DMS 273 (cell line): ENCODE measurements at regions not wholly inside any gene's neighbourhood (a gene's known extent, or its start where the extent isn't known, plus 50 kb on each side); places are given as distances from the start of the nearest gene placed in this dataset.

Source experiments
- DNase-seq: peaks from one replicate; lab custom pipeline; 2025; ENCODE audit not compliant: unreplicated experiment; lab: John Stamatoyannopoulos, UW

DNA sequence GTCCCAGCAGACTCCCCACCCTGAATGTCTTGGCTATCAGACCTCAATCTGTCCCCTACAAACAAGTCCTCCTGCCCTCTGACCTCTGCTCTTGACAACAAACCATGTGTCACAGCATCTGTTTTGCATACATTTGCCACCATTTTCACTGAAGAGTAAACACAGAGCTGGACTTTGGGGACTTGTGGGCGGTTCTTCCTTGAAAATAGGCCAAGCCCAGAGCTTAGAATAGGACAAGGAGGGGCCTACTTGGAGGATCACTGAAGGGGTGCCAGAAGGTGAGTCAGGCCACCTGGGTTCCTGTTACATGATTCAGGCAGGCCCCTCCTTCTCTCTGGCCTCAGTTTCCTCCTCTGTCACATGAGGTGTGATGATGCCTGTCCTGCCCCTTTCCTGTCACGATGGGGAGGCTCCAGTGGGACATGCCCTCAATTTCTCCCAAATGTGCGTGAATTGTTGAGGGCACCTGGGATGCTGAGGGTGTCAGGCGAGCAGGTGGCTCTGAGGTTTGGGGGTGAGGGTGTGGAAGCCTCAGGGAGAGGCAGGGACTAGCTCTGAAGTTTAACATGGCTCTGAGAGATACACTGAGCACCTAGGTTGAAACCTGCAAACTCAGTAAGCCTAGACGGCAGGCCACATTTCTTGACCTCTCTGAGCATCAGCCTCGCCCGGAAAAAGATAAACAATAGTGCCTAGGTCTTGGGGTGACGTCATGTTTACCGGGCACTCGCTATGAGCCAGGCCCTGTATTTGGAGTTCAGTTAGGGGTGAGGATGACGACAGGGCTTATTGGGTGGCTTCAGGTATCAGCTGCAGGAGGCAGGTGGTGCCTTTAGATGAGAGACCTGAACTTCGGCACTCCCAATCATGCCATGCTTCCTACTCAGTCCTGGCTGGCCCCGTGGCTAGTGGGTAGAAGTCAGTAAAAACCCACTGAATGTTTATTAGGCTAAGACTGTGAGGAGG lies 107.6 kb upstream of the PITX1 start:
- no peak for DNase-seq

- DNase-seq: no peak
Measured at GRCh38 chr5:135140446-135141204, 106.6 kb upstream of the PITX1 start.

DNA sequence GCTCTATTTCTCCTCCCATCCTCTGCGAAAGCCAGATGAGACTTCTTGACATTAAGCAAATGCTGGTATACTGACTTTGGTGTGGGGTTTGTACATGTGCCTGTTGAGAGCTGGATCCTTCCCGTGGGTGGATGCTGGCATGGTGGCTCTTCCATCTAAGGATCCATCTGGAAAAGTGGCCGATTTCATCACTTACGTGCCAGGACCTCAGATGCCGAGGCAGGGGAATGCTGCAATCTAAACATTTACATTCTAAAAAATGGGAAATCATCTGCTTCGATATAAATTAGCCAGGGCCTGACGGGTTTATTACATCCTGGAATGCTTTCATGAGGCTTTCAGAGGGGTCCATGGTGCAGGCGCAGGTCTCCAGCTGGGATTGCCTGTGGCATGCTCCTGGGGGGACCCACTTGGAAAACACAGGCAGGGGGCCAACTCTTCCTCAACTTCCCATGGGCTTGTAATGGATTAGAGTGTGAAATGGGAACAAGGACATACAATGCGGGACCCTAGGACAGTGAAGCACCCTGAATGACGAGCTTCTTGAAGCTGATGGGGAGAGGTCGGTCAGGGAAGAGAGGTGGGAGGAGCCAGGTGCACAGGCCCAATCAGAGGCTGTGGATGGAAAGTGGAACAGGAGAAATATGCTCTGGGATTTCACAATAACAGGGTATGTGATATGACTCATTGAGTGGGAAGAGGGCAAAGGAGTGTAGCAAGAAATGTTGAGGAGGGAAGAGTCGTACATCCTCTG lies 105.5 kb upstream of the PITX1 start:
- no peak for DNase-seq

- peak; percentile 69 for DNase-seq
Measured at GRCh38 chr5:135138116-135138850, 104.3 kb upstream of the PITX1 start.

GRCh38 chr5:135137146-135137915 lies 103.3 kb upstream of the PITX1 start:
- DNase-seq: no peak

DNA sequence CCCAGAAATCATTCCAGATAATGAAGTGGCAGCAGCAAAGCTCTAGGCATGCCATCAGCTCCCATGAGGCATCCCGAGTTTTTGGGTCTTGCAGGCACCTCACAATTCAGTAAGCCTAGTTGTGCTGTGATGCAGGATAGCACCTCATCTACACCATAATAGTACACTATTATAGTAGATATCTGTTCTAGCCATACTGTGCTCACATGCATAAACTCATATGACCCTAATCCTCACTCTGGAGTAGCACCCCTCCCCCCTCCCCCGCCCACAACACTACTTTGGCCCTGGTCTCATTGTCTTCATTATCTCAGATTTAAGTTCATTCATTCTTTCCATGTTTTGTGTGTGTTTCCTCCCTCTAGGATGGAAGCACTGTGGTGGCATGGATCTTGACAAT lies 102.5 kb upstream of the PITX1 start:
- no peak for DNase-seq

DNA sequence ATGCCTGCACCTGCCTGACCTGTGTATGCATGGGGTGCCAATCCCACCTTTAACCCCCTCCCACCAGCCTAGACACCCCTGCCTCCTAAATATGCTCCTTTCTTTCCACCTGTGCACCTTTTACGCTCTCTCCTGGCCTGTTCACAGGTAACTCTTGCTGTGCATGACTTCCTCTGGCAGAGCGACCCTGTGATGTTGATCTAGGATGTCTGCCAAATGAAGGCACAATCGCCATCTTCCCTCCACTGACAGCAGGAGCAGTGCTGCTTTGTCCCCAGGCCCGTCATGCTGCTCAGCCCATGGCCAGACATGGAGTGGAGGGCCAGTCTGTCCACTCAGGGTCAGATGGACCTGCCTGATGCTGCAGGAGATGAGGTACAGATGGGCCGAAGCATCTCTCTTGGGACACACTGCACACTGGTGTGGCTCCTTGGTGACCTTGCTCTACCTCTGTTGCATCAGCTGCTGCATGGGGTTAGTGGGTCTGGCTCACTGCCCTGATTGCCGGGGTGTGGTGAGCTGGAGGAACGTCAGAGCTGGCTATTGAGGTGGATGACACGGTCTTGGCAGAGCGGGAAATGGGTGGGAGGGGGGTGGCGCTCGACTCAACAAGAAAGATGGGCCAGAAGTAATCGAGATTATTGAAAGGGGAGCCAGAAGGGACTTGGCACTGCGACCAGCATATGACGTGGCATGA lies 101.7 kb upstream of the PITX1 start:
- DNase-seq: peak; percentile 31

DNA sequence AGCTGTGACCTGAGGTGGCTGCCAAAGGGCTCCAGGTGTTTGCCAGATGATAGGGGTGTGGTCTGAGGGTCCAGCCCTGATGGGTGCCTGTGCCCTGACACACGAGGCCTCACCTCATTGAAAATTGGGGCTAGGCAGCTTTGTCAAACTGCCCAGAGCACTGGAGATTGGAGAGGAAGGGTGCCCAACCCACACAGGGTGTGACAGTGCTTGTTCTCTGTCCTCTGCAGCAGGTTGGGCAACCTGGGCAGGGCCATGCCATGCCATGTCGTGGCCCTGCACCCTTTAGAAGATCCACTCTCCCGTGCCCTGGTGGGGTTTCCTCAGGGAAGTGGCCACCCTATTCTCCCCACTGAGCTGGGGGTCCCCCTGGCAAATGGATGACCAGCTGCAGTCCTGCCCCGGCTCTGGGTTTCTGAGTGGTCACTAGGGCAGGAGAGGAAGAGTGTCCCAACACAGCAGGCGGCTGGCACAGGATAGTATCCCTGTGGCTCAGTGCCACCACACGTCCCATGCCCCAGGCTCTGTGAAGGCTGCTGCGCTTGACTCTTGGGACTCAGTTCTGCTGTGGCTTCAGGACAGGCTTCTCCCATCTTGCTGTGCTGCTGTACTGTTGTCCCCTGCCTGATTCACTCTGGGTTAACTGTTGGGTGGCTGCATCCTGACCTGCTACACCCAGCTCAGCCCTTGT lies 100.8 kb upstream of the PITX1 start:
- DNase-seq: no peak

DNA sequence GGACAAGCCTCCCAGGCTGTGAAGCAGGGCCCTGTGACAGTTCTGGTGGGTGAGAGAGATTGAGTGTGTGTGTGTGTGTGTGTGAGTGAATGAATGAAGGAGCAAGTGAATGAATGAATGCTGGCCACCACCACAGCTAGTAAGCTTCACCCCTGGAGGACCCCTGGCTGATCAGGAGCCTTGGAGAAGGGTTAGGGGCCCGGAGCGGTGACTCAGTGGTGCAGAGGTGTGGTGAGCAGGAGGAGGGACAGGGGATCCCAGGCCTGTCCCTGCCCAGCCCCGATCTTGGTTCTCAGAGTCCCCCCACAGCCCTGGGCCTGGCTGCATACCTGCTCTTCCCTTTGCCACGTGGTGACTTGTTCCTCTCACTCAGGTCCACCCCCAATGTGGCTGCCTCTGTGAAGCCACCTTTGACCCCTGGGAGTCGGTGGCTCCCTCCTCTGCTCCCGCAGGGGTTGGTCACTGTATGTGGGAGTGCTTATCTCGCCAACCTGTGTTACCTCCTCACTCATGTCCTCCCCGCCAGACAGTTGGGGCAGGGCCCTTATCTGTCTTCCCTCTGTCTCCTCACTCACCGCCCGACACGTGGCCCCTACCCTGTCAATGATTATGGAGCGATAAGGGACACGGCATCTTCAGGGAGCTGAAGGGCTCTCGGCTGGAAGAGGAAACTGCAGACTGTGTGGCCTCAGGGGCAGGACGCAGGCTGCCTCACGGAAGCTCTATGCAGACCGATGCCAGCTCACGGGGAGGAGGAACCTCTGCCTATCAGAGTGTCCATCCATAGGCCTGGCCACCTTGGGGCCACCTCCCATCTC lies 99.9 kb upstream of the PITX1 start:
- no peak for DNase-seq

- DNase-seq: no peak
Measured at GRCh38 chr5:135133181-135133580, 99.2 kb upstream of the PITX1 start.

GRCh38 chr5:135131801-135132680 lies 98.0 kb upstream of the PITX1 start:
- DNase-seq: peak; percentile 40

- peak; percentile 24 for DNase-seq
Measured at GRCh38 chr5:135130261-135131215, 96.5 kb upstream of the PITX1 start.

DNA sequence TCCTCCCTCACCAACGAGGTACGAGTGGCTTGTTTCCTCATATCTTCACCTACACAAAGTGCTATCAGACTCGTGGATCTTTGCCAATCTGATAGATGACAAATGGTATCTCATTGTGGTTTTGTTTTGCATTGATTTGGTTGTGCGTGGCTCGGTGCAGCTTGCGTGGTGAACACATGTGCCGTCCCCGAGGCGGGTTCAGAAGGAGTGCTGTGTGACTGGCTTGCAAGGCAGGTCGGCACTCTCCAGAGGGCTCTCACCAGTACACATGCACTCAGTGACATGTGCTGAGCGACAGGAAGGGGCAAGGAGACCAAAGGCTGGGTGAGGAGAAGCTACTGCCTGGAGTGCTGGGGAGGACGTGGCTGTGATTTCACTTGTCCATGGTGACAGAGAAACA lies 95.3 kb upstream of the PITX1 start:
- DNase-seq: no peak

- no peak for DNase-seq
Measured at GRCh38 chr5:135128361-135128760, 94.3 kb upstream of the PITX1 start.

GRCh38 chr5:135127439-135128240 lies 93.6 kb upstream of the PITX1 start:
- no peak for DNase-seq
